Sigmoid colon (tissue), 6 donors: ENCODE measurements at regions not wholly inside any gene's neighbourhood (a gene's known extent, or its start where the extent isn't known, plus 50 kb on each side); places are given as distances from the start of the nearest gene placed in this dataset.

Experiments
- DNase-seq: peaks from one replicate; pipeline ENCODE4 v3.0.0-alpha.2; 2019
- H3K27ac ChIP-seq, 4 donors: fragments of 200-600 bp; sonication (generic); one replicate each; pipeline ENCODE4 v1.5.1; 2016 to 2019; ENCODE audit warnings: mild to moderate bottlenecking in 1 of 4
- H3K27me3 ChIP-seq, 3 donors: fragments of 200-600 bp; sonication (generic); one replicate each; pipeline ENCODE4 v1.5.1; 2019; ENCODE audit warnings: mild to moderate bottlenecking in 1 of 3
- H3K36me3 ChIP-seq, 4 donors: fragments of 200-600 bp; sonication (generic); one replicate each; pipeline ENCODE4 v1.5.1; 2016 to 2019
- H3K4me1 ChIP-seq, 4 donors: fragments of 200-600 bp; sonication (generic); one replicate each; pipeline ENCODE4 v1.5.1; 2017 to 2019
- H3K4me3 ChIP-seq, 4 donors: fragments of 200-600 bp; sonication (generic); one replicate each; pipeline ENCODE4 v1.5.1; 2017 to 2019; ENCODE audit warnings: mild to moderate bottlenecking in 2 of 4, moderate library complexity in 1 of 4
- H3K9me3 ChIP-seq, 4 donors: fragments of 200-600 bp in 3 of 4; sonication (generic) in 3 of 4; one replicate each; pipeline versions ENCODE4 v1.5.1 to v1.6.1; 2013 to 2019
- CTCF ChIP-seq, 4 experiments: fragments of 450-650 bp in 3 of 4; fragments of 200-600 bp in 1 of 4; IDR thresholded peaks; one replicate each; pipeline ENCODE4 v1.5.1; 2016 to 2019; ENCODE audit warnings: antibody characterized with exemption in 4 of 4, mild to moderate bottlenecking in 3 of 4, moderate library complexity in 2 of 4
- EP300 ChIP-seq, 4 donors: sonication (generic); formaldehyde crosslinking; IDR thresholded peaks; one replicate each; pipeline ENCODE4 v1.6.1; 2017; ENCODE audit warnings: antibody characterized with exemption in 4 of 4
- POLR2A ChIP-seq, 2 donors: fragments of 450-650 bp; IDR thresholded peaks; one replicate each; pipeline ENCODE4 v1.6.1; 2016; ENCODE audit warnings: antibody characterized with exemption in 2 of 2, mild to moderate bottlenecking in 2 of 2, moderate library complexity in 2 of 2
- POLR2AphosphoS5 ChIP-seq, 4 donors: sonication (generic); formaldehyde crosslinking; IDR thresholded peaks; one replicate each; pipeline ENCODE4 v1.6.1; 2017; ENCODE audit warnings: antibody characterized with exemption in 4 of 4
- WGBS, 2 donors: extraction: QIAGEN DNeasy Blood & Tissue Kit; methylation state at CpG; one replicate each; pipeline ENCODE4 v1.1.7; 2013; 5-methylcytosine and 5-hydroxymethylcytosine counted together
- intact Hi-C: fragments of 100-400 bp; cut with DNase I; formaldehyde crosslinking; loops from one replicate; pipeline ENCODE4 v1.15.1; 2023
- donor health status: healthy with polysubstance abuse.
- donor health status: healthy.

- H3K36me3 ChIP-seq = no peaks in the 10 kb centered on the region
- no peaks in the 10 kb centered on the region for H3K9me3 ChIP-seq
- H3K4me1 ChIP-seq = peaks cover 0 to 8% (median 4%) of the 10 kb centered on the region in 4 donors
- no peaks in the 10 kb centered on the region for H3K27me3 ChIP-seq
- H3K27ac ChIP-seq = no peak overlapping the region
- intact Hi-C loops = no loop called here
- no peak for DNase-seq
- TF ChIP-seq EP300 (IDR thresholded peaks at IDR 0.05) (no peak), POLR2A (IDR thresholded peaks at IDR 0.05) (no peak), CTCF (IDR thresholded peaks at IDR 0.05) (no peak), POLR2AphosphoS5 (IDR thresholded peaks at IDR 0.05) (no peak)
- 89 to 91% methylated on average over 6 of the region's 6 CpGs for WGBS, 2 donors
- H3K4me3 ChIP-seq = no peak overlapping the region
Observed at GRCh38 chr6:40954446-40955177, 84.4 kb downstream of the UNC5CL start.

GRCh38 chr6:40953486-40953885, 85.5 kb downstream of the UNC5CL start:
- TF ChIP-seq CTCF (IDR thresholded peaks at IDR 0.05) (no peak), POLR2AphosphoS5 (IDR thresholded peaks at IDR 0.05) (no peak), POLR2A (IDR thresholded peaks at IDR 0.05) (no peak), EP300 (IDR thresholded peaks at IDR 0.05) (no peak)
- WGBS, 2 donors = 67 to 69% methylated on average over 4 of the region's 4 CpGs
- H3K36me3 ChIP-seq = no peaks in the 10 kb centered on the region
- H3K27me3 ChIP-seq = no peaks in the 10 kb centered on the region
- no peak overlapping the region for H3K4me3 ChIP-seq
- no peaks in the 10 kb centered on the region for H3K9me3 ChIP-seq
- no peak for DNase-seq
- H3K27ac ChIP-seq = no peak overlapping the region
- H3K4me1 ChIP-seq = peaks cover 0 to 7% (median 3%) of the 10 kb centered on the region in 4 donors
- intact Hi-C loops = no loop called here

- Histone ChIP-seq H3K36me3 (no peaks in the 10 kb centered on the region), H3K4me3 (no peak overlapping the region), H3K27me3 (no peaks in the 10 kb centered on the region), H3K9me3 (no peaks in the 10 kb centered on the region), H3K4me1 (no peaks in the 10 kb centered on the region), H3K27ac (no peak overlapping the region)
- no peak for DNase-seq
- 72 to 83% methylated on average over 7 of the region's 7 CpGs for WGBS, 2 donors
- intact Hi-C loops = no loop called here
- TF ChIP-seq EP300 (IDR thresholded peaks at IDR 0.05) (no peak), POLR2AphosphoS5 (IDR thresholded peaks at IDR 0.05) (no peak), POLR2A (IDR thresholded peaks at IDR 0.05) (no peak), CTCF (IDR thresholded peaks at IDR 0.05) (no peak)
Observed at GRCh38 chr6:40950986-40951698, 87.9 kb downstream of the UNC5CL start.

GRCh38 chr6:40948570-40948969, 90.5 kb downstream of the UNC5CL start:
- WGBS, 2 donors = 89 to 94% methylated on average over 3 of the region's 3 CpGs
- no peak overlapping the region for H3K4me3 ChIP-seq
- no peak for TF ChIP-seq POLR2A (IDR thresholded peaks at IDR 0.05)
- TF ChIP-seq CTCF (IDR thresholded peaks at IDR 0.05) = no peak
- no peak for TF ChIP-seq EP300 (IDR thresholded peaks at IDR 0.05)
- no peak for TF ChIP-seq POLR2AphosphoS5 (IDR thresholded peaks at IDR 0.05)
- DNase-seq = no peak
- intact Hi-C loops = no loop called here
- H3K27me3 ChIP-seq = no peaks in the 10 kb centered on the region
- H3K27ac ChIP-seq = no peak overlapping the region
- no peaks in the 10 kb centered on the region for H3K9me3 ChIP-seq
- H3K4me1 ChIP-seq = no peaks in the 10 kb centered on the region
- no peaks in the 10 kb centered on the region for H3K36me3 ChIP-seq
